GM12892 (cell line): ENCODE measurements at regions not wholly inside any gene's neighbourhood (a gene's known extent, or its start where the extent isn't known, plus 50 kb on each side); places are given as distances from the start of the nearest gene placed in this dataset.

Experiments
- DNase-seq: peaks from one replicate; pipeline ENCODE4 v3.0.0; 2011; ENCODE audit not compliant: insufficient read length
- FAIRE-seq: peaks from 2 replicates; lab custom pipeline; 2011; peaks lifted over from hg19 to GRCh38; lab: Jason Lieb, UNC
- POLR2A ChIP-seq: IDR thresholded peaks from 2 replicates; pipeline ENCODE4 v1.6.1; 2011; ENCODE audit warnings: low read depth, low read length, control low read depth
- POLR2AphosphoS5 ChIP-seq: IDR thresholded peaks from 2 replicates; pipeline ENCODE4 v1.6.1; 2011; ENCODE audit warnings: low read depth, low read length, control low read depth
- TAF1 ChIP-seq: IDR thresholded peaks from 2 replicates; pipeline ENCODE4 v1.6.1; 2011; ENCODE audit warnings: low read depth, mild to moderate bottlenecking, control low read depth, low read length, borderline replicate concordance

- no peak for FAIRE-seq
- TF ChIP-seq POLR2AphosphoS5: no peak
- DNase-seq: no peak
Observed at GRCh38 chr6:19059102-19059501, 672.0 kb downstream of the RNF144B start.

DNA sequence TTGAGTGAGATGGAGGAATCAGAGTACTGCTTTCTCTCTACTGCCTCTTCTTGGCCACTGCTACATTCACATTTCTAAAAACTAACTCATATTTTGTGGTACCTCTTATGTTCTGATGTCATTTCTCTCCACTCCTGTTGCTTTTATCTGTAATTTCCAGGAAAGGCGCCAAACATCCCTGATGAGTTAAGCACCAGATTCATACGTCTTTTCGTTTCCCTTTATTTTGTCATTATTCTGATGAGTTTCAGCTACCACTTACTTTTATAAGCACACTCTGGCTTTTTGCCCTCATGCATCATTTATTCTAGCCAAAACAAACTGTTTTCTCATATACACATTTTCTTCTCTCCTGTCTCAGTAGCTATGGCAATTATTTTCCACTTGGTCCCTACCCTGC, 680.0 kb downstream of the RNF144B start:
- TF ChIP-seq POLR2A (no peak), POLR2AphosphoS5 (no peak), TAF1 (no peak)
- FAIRE-seq (no peak), DNase-seq (no peak)

DNA sequence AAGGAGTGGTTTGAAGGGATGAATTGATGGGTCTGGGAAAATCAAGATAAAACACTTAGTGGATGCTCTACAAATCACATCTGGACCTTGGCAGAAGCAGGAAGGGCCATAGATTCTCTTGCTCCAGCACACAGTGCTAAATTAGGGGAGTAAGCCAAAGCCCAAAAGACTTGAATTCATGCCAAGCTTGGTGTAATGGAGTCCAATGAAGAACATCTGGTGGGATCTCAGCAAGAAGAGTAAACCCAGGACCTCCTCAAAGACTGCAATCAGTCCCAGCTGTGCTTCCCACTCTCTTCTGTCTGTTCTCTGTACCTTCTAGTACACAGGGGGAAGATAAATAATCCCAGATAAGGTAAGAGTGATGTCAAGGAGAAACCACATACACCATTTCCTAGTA, 683.4 kb downstream of the RNF144B start:
- DNase-seq (no peak), FAIRE-seq (no peak)
- TF ChIP-seq POLR2AphosphoS5: no peak
- no peak for TF ChIP-seq TAF1
- no peak for TF ChIP-seq POLR2A

- DNase-seq: no peak
- TF ChIP-seq POLR2AphosphoS5 (no peak), TAF1 (no peak), POLR2A (no peak)
- FAIRE-seq: no peak
Observed at GRCh38 chr6:19083801-19084200, 696.7 kb downstream of the RNF144B start.

DNA sequence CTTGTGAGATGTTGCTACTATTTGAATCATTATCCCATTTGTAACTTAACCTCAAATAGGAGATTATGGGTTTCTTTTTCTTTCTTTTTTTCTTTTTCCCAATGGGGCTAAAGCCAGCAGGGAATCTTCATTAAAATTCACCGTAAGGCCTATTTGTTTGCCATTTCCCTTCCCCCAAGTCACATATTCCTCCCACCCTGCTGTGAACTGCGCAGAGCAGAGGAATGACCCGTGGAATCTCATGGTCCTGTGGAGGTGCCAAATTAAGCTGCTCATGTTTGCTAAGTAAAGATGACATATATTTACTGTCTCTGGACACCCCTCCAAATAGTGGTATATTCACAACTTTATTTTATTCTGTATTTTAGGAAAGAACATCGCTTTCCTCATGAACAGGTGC, 699.3 kb downstream of the RNF144B start:
- DNase-seq (no peak), FAIRE-seq (no peak)
- TF ChIP-seq POLR2A: no peak
- no peak for TF ChIP-seq POLR2AphosphoS5
- TF ChIP-seq TAF1: no peak

- TF ChIP-seq TAF1: no peak
- no peak for TF ChIP-seq POLR2AphosphoS5
- no peak for TF ChIP-seq POLR2A
- FAIRE-seq (no peak), DNase-seq (no peak)
Observed at GRCh38 chr6:19087296-19087695, 700.1 kb downstream of the RNF144B start.

DNA sequence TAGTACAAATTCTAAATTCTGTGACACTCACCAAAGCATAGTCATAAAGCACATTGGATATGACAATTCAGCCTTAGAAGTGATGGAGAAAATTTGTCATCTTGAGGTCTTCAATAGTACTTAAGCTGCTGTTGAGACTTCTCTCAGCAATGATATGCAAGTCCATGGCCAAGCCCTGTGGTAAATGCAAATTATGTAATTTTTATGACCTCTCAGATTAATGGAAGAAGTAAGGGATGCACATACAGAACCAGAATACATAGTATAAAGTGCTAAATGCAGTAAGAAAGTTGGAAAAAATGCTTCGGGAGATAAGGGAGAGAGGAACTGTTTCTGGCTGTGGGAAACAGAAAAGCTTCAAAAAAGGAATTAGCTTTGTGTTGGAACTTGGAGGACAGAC, 700.7 kb downstream of the RNF144B start:
- no peak for DNase-seq
- no peak for TF ChIP-seq POLR2A
- TF ChIP-seq TAF1: no peak
- TF ChIP-seq POLR2AphosphoS5: no peak
- no peak for FAIRE-seq

- TF ChIP-seq TAF1 (no peak), POLR2A (no peak), POLR2AphosphoS5 (no peak)
- FAIRE-seq: no peak
- no peak for DNase-seq
Observed at GRCh38 chr6:19100752-19101151, 713.6 kb downstream of the RNF144B start.

GRCh38 chr6:19102936-19103335, 715.8 kb downstream of the RNF144B start:
- FAIRE-seq: no peak

GRCh38 chr6:19107468-19107867, 720.3 kb downstream of the RNF144B start:
- DNase-seq (no peak), FAIRE-seq (no peak)
- TF ChIP-seq POLR2AphosphoS5: no peak
- TF ChIP-seq TAF1: no peak
- TF ChIP-seq POLR2A: no peak

More at GRCh38 chr6:19102936-19103335, 715.8 kb downstream of the RNF144B start:
- no peak for TF ChIP-seq POLR2AphosphoS5
- TF ChIP-seq TAF1: no peak
- TF ChIP-seq POLR2A: no peak
- DNase-seq: no peak

GRCh38 chr6:19121521-19121920, 715.6 kb upstream of the ID4 start:
- DNase-seq: no peak
- no peak for TF ChIP-seq POLR2A
- no peak for TF ChIP-seq POLR2AphosphoS5
- TF ChIP-seq TAF1: no peak
- FAIRE-seq: no peak

DNA sequence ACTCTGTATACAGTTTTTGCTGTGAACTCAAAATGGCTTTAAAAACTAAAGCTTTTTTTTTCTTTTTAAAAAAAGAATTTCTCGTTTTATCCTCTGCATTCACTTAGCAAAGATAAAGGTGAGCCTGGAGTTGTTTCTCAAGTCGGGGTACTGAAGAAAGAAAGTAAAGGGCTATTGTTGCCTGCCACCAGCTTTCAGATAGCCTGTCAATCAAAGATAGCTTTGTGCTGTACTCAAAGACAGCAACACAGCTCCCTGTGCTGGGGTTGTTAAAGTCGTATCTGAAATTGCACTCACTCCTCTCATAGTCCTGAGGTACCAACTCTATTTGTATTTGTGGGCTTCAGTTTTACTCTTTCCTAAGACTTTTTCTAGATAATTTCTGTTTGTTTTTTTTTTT, 710.1 kb upstream of the ID4 start:
- no peak for FAIRE-seq
- no peak for DNase-seq
- TF ChIP-seq POLR2A (no peak), TAF1 (no peak), POLR2AphosphoS5 (no peak)

- no peak for TF ChIP-seq TAF1
- TF ChIP-seq POLR2AphosphoS5: no peak
- DNase-seq (no peak), FAIRE-seq (no peak)
Observed at GRCh38 chr6:19128701-19129100, 708.5 kb upstream of the ID4 start.
